Ovary (tissue), 3 donors: ENCODE measurements at regions not wholly inside any gene's neighbourhood (a gene's known extent, or its start where the extent isn't known, plus 50 kb on each side); places are given as distances from the start of the nearest gene placed in this dataset.

Experiments
- POLR2A ChIP-seq: fragments of 450-650 bp; IDR thresholded peaks from one replicate; pipeline ENCODE4 v1.6.1; 2017; ENCODE audit warnings: antibody characterized with exemption, mild to moderate bottlenecking, moderate library complexity
- TF ChIP-seq, protein P1 (sequence below), 3 donors: fragments of 450-650 bp in 2 of 3; fragments of 200-600 bp in 1 of 3; IDR thresholded peaks; one replicate each; pipeline versions ENCODE4 v1.5.1 to v1.8.0; 2016 to 2022; ENCODE audit warnings: antibody characterized with exemption in 3 of 3, mild to moderate bottlenecking in 1 of 3
- donor health status: DM: no; HTN: no; CAD: no.

DNA sequence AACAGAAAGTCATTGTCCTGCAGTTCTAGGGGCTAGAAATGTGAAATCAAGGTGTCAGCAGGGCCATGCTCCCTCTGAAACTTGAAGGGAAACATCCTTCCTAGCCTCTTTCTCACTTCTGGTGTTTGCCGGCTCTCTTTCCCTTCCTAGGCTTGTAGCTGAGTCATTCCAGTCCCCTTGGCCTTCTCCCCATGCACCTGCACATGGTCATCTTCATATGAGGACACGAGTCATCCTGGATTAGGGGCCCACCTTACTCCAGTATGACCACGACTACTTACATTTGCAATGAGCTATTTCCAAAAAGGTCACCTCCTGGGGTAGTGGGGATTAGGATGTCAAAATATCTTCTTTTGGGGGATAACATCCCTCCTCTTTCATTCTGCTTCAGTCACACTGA, 168.5 kb upstream of the CXCR4 start:
- TF ChIP-seq, protein P1, sequence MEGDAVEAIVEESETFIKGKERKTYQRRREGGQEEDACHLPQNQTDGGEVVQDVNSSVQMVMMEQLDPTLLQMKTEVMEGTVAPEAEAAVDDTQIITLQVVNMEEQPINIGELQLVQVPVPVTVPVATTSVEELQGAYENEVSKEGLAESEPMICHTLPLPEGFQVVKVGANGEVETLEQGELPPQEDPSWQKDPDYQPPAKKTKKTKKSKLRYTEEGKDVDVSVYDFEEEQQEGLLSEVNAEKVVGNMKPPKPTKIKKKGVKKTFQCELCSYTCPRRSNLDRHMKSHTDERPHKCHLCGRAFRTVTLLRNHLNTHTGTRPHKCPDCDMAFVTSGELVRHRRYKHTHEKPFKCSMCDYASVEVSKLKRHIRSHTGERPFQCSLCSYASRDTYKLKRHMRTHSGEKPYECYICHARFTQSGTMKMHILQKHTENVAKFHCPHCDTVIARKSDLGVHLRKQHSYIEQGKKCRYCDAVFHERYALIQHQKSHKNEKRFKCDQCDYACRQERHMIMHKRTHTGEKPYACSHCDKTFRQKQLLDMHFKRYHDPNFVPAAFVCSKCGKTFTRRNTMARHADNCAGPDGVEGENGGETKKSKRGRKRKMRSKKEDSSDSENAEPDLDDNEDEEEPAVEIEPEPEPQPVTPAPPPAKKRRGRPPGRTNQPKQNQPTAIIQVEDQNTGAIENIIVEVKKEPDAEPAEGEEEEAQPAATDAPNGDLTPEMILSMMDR (IDR thresholded peaks at IDR 0.05): no peak
- TF ChIP-seq POLR2A: no peak
